Trophoblast cell (in vitro differentiated cells and primary cell): ENCODE measurements at regions not wholly inside any gene's neighbourhood (a gene's known extent, or its start where the extent isn't known, plus 50 kb on each side); places are given as distances from the start of the nearest gene placed in this dataset.

Source experiments
- DNase-seq, 2 donors: peaks; one replicate each; pipeline ENCODE4 v3.0.0-alpha.2; 2016
- H2AFZ ChIP-seq: 2 replicates; pipeline ENCODE4 v1.6.1; 2013; ENCODE audit warnings: low read length, moderate library complexity, mild to moderate bottlenecking; ENCODE audit not compliant: insufficient read depth, poor library complexity
- H2AK5ac ChIP-seq: 2 replicates; pipeline ENCODE4 v1.6.1; 2013; ENCODE audit warnings: mild to moderate bottlenecking, low read length
- H2BK120ac ChIP-seq: 2 replicates; pipeline ENCODE4 v1.6.1; 2013; ENCODE audit warnings: low read length, mild to moderate bottlenecking, moderate library complexity; ENCODE audit not compliant: insufficient read depth, poor library complexity
- H2BK12ac ChIP-seq: 2 replicates; pipeline ENCODE4 v1.6.1; 2013; ENCODE audit warnings: mild to moderate bottlenecking, low read length, moderate library complexity
- H2BK5ac ChIP-seq: 2 replicates; pipeline ENCODE4 v1.6.1; 2013; ENCODE audit warnings: low read length, low read depth, moderate library complexity, mild to moderate bottlenecking; ENCODE audit not compliant: poor library complexity
- H3K14ac ChIP-seq: 2 replicates; pipeline ENCODE4 v1.6.1; 2013; ENCODE audit warnings: mild to moderate bottlenecking, low read length
- H3K18ac ChIP-seq: 2 replicates; pipeline ENCODE4 v1.6.1; 2013; ENCODE audit warnings: mild to moderate bottlenecking, low read length
- H3K23ac ChIP-seq: 2 replicates; pipeline ENCODE4 v1.6.1; 2013; ENCODE audit warnings: low read length
- H3K27ac ChIP-seq: 2 replicates; pipeline ENCODE4 v1.5.1; 2013; ENCODE audit warnings: low read depth, mild to moderate bottlenecking, inconsistent platforms, low read length, moderate library complexity
- H3K27me3 ChIP-seq: 2 replicates; pipeline ENCODE4 v1.6.1; 2013; ENCODE audit warnings: inconsistent platforms, mild to moderate bottlenecking, low read length, moderate library complexity; ENCODE audit not compliant: insufficient read depth
- H3K36me3 ChIP-seq, 2 experiments: 1 replicate in 1 of 2; 2 replicates in 1 of 2; pipeline ENCODE4 v1.6.1; 2013; ENCODE audit warnings: low read length in 2 of 2, mild to moderate bottlenecking in 2 of 2, moderate library complexity in 1 of 2; ENCODE audit not compliant: insufficient read depth in 2 of 2, control insufficient read depth in 1 of 2
- H3K4ac ChIP-seq: 2 replicates; pipeline ENCODE4 v1.6.1; 2013; ENCODE audit warnings: low read depth, mild to moderate bottlenecking, low read length, moderate library complexity
- H3K4me1 ChIP-seq, 2 experiments: 1 replicate in 1 of 2; 2 replicates in 1 of 2; pipeline ENCODE4 v1.6.1; 2013; ENCODE audit warnings: low read length in 2 of 2, mild to moderate bottlenecking in 2 of 2, moderate library complexity in 1 of 2; ENCODE audit not compliant: insufficient read depth in 2 of 2, control insufficient read depth in 1 of 2
- H3K4me2 ChIP-seq: 2 replicates; pipeline ENCODE4 v1.6.1; 2013; ENCODE audit warnings: inconsistent platforms, mild to moderate bottlenecking, low read length, moderate library complexity
- H3K4me3 ChIP-seq: 2 replicates; pipeline ENCODE4 v1.5.1; 2013; ENCODE audit warnings: mild to moderate bottlenecking, low read depth, low read length, inconsistent platforms
- H3K79me1 ChIP-seq: one replicate; pipeline ENCODE4 v1.6.1; 2013; ENCODE audit warnings: low read length
- H3K79me2 ChIP-seq: 2 replicates; pipeline ENCODE4 v1.6.1; 2013; ENCODE audit warnings: low read length, mild to moderate bottlenecking; ENCODE audit not compliant: control insufficient read depth, insufficient read depth, poor library complexity
- H3K9ac ChIP-seq: 2 replicates; pipeline ENCODE4 v1.6.1; 2013; ENCODE audit warnings: mild to moderate bottlenecking, low read length
- H3K9me3 ChIP-seq: 2 replicates; pipeline ENCODE4 v1.6.1; 2013; ENCODE audit warnings: low read depth, mild to moderate bottlenecking, control low read depth, inconsistent platforms, low read length; ENCODE audit not compliant: insufficient read depth
- H4K12ac ChIP-seq: 2 replicates; pipeline ENCODE4 v1.6.1; 2013; ENCODE audit warnings: low read depth, mild to moderate bottlenecking, low read length, moderate library complexity
- H4K8ac ChIP-seq: 2 replicates; pipeline ENCODE4 v1.6.1; 2013; ENCODE audit warnings: low read depth, mild to moderate bottlenecking, low read length, moderate library complexity
- H4K91ac ChIP-seq: one replicate; pipeline ENCODE4 v1.6.1; 2013; ENCODE audit warnings: low read depth, mild to moderate bottlenecking, low read length, moderate library complexity
- WGBS: extraction: QIAGEN DNeasy Blood & Tissue Kit; methylation state at CpG from one replicate; pipeline ENCODE4 v1.1.7; 2013; ENCODE audit warnings: missing lambda C conversion rate; ENCODE audit not compliant: insufficient read length, insufficient coverage; ENCODE audit errors: extremely low coverage; 5-methylcytosine and 5-hydroxymethylcytosine counted together

GRCh38 chrX:39935411-39936064, 162.2 kb downstream of the BCOR start:
- Histone ChIP-seq H3K27me3 (no peaks in the 10 kb centered on the region), H2AFZ (no peak overlapping the region), H3K14ac (peak overlapping the region; percentile 37), H3K79me2 (no peaks in the 10 kb centered on the region), H3K23ac (no peak overlapping the region), H3K4ac (no peak overlapping the region), H2BK12ac (peak overlapping the region; percentile 22), H4K91ac (peak overlapping the region; percentile 24), H3K18ac (no peak overlapping the region), H3K4me2 (no peak overlapping the region), H3K79me1 (peaks cover 2% of the 10 kb centered on the region), H3K27ac (no peak overlapping the region), H4K12ac (no peak overlapping the region), H2BK5ac (no peak overlapping the region), H3K4me3 (no peak overlapping the region), H3K4me1 (no peaks in the 10 kb centered on the region), H4K8ac (no peak overlapping the region), H2AK5ac (peak overlapping the region; percentile 46), H3K9me3 (no peaks in the 10 kb centered on the region), H3K36me3 (no peaks in the 10 kb centered on the region), H2BK120ac (peak overlapping the region; percentile 22), H3K9ac (no peak overlapping the region)
- no peak for DNase-seq
- WGBS = no CpG with 5 or more reads among the region's 22 CpGs

GRCh38 chrX:39936886-39937770, 160.6 kb downstream of the BCOR start:
- no peaks in the 10 kb centered on the region for H3K9me3 ChIP-seq
- H3K9ac ChIP-seq = no peak overlapping the region
- H3K4me3 ChIP-seq = no peak overlapping the region
- no peak overlapping the region for H3K23ac ChIP-seq
- H2AK5ac ChIP-seq = no peak overlapping the region
- H3K14ac ChIP-seq = no peak overlapping the region
- H3K27me3 ChIP-seq = no peaks in the 10 kb centered on the region
- peaks cover 9% of the 10 kb centered on the region for H3K79me1 ChIP-seq
- no peak overlapping the region for H4K8ac ChIP-seq
- no peak overlapping the region for H3K18ac ChIP-seq
- H3K4ac ChIP-seq = no peak overlapping the region
- no peak overlapping the region for H3K4me2 ChIP-seq
- no CpG with 5 or more reads among the region's 18 CpGs for WGBS
- H3K4me1 ChIP-seq = peaks cover 9% of the 10 kb centered on the region in 2 experiments
- DNase-seq = no peak
- no peak overlapping the region for H2AFZ ChIP-seq
- no peak overlapping the region for H4K91ac ChIP-seq
- no peak overlapping the region for H3K27ac ChIP-seq
- H2BK120ac ChIP-seq = no peak overlapping the region
- no peak overlapping the region for H4K12ac ChIP-seq
- no peaks in the 10 kb centered on the region for H3K36me3 ChIP-seq
- H2BK12ac ChIP-seq = peak overlapping the region; percentile 40
- H2BK5ac ChIP-seq = no peak overlapping the region
- no peaks in the 10 kb centered on the region for H3K79me2 ChIP-seq

GRCh38 chrX:39938466-39938865, 159.3 kb downstream of the BCOR start:
- no CpG with 5 or more reads among the region's 6 CpGs for WGBS
- no peak overlapping the region for H3K4me2 ChIP-seq
- no peak for DNase-seq

GRCh38 chrX:39939678-39940077, 158.1 kb downstream of the BCOR start:
- H4K12ac ChIP-seq = no peak overlapping the region
- H2BK5ac ChIP-seq = no peak overlapping the region
- H3K18ac ChIP-seq = no peak overlapping the region
- H3K4me1 ChIP-seq = peaks cover 11 to 12% of the 10 kb centered on the region in 2 experiments
- H3K79me2 ChIP-seq = no peaks in the 10 kb centered on the region
- H3K9me3 ChIP-seq = no peaks in the 10 kb centered on the region
- no peak overlapping the region for H2AK5ac ChIP-seq
- no peak overlapping the region for H3K4me2 ChIP-seq
- peaks cover 12% of the 10 kb centered on the region for H3K79me1 ChIP-seq
- no peak overlapping the region for H2BK12ac ChIP-seq
- no peak overlapping the region for H3K27ac ChIP-seq
- no peak overlapping the region for H3K23ac ChIP-seq
- no peak overlapping the region for H3K14ac ChIP-seq
- no CpG with 5 or more reads among the region's 3 CpGs for WGBS
- H3K9ac ChIP-seq = no peak overlapping the region
- no peak overlapping the region for H3K4me3 ChIP-seq
- H2BK120ac ChIP-seq = no peak overlapping the region
- H2AFZ ChIP-seq = no peak overlapping the region
- H4K8ac ChIP-seq = no peak overlapping the region
- no peak overlapping the region for H3K4ac ChIP-seq
- no peak overlapping the region for H4K91ac ChIP-seq
- no peak for DNase-seq
- no peaks in the 10 kb centered on the region for H3K36me3 ChIP-seq
- H3K27me3 ChIP-seq = no peaks in the 10 kb centered on the region

More at GRCh38 chrX:39938466-39938865, 159.3 kb downstream of the BCOR start:
- Histone ChIP-seq H2BK120ac (no peak overlapping the region), H2BK5ac (no peak overlapping the region), H4K8ac (no peak overlapping the region), H2AK5ac (no peak overlapping the region), H4K12ac (no peak overlapping the region), H3K4me1 (peaks cover 11 to 12% of the 10 kb centered on the region in 2 experiments), H3K4me3 (no peak overlapping the region), H3K27me3 (no peaks in the 10 kb centered on the region), H3K27ac (no peak overlapping the region), H4K91ac (no peak overlapping the region), H3K79me2 (no peaks in the 10 kb centered on the region), H3K23ac (no peak overlapping the region), H2AFZ (no peak overlapping the region), H2BK12ac (no peak overlapping the region), H3K4ac (no peak overlapping the region), H3K9me3 (no peaks in the 10 kb centered on the region), H3K14ac (no peak overlapping the region), H3K79me1 (peaks cover 12% of the 10 kb centered on the region), H3K36me3 (no peaks in the 10 kb centered on the region), H3K18ac (no peak overlapping the region), H3K9ac (no peak overlapping the region)
